ENCODE measurements at regions not wholly inside any gene's neighbourhood (a gene's known extent, or its start where the extent isn't known, plus 50 kb on each side); places are given as distances from the start of the nearest gene placed in this dataset.

GRCh38 chr13:31631746-31632145 is 107.6 kb upstream of the RXFP2 start:
- Histone ChIP-seq H3K4me1 (ENCODE audit: control insufficient read depth, low read length) (no peaks in the 10 kb centered on the region), H3K36me3 (ENCODE audit: control insufficient read depth, low read length) (no peaks in the 10 kb centered on the region), H3F3A (ENCODE audit: control insufficient read depth, insufficient read depth) (no peaks in the 10 kb centered on the region), H3K27ac (ENCODE audit: low read depth, low read length) (no peak overlapping the region), H3K4me3 (ENCODE audit: low read length) (no peak overlapping the region), H3K9me3 (ENCODE audit: control insufficient read depth, insufficient read depth, low read length) (no peaks in the 10 kb centered on the region), H3K4me2 (ENCODE audit: low read length) (no peak overlapping the region), H3K27me3 (ENCODE audit: control insufficient read depth, low read length) (no peaks in the 10 kb centered on the region), H3K9me2 (replicated peaks; ENCODE audit: control insufficient read depth, low read length) (no peaks in the 10 kb centered on the region), H3K79me2 (ENCODE audit: control insufficient read depth, low read length) (no peaks in the 10 kb centered on the region), H4K20me1 (ENCODE audit: control insufficient read depth, insufficient read depth, low read depth, low read length) (no peaks in the 10 kb centered on the region)
- TF ChIP-seq CTCF (IDR thresholded peaks at IDR 0.05; ENCODE audit: low read depth, low read length, poor library complexity, severe bottlenecking), result no peak
- no peak for TF ChIP-seq EZH2phosphoT487 (IDR thresholded peaks at IDR 0.05; ENCODE audit: borderline replicate concordance, low read length)

GRCh38 chr13:31638577-31638976 is 100.7 kb upstream of the RXFP2 start:
- Histone ChIP-seq H3K79me2 (ENCODE audit: control insufficient read depth, low read length) (no peaks in the 10 kb centered on the region), H3K4me1 (ENCODE audit: control insufficient read depth, low read length) (no peaks in the 10 kb centered on the region), H3F3A (ENCODE audit: control insufficient read depth, insufficient read depth) (no peaks in the 10 kb centered on the region), H3K27me3 (ENCODE audit: control insufficient read depth, low read length) (no peaks in the 10 kb centered on the region), H3K4me2 (ENCODE audit: low read length) (no peak overlapping the region), H3K9me3 (ENCODE audit: control insufficient read depth, insufficient read depth, low read length) (no peaks in the 10 kb centered on the region; the same call in 1 of the 2 replicates), H4K20me1 (ENCODE audit: control insufficient read depth, insufficient read depth, low read depth, low read length) (no peaks in the 10 kb centered on the region), H3K27ac (ENCODE audit: low read depth, low read length) (no peak overlapping the region), H3K36me3 (ENCODE audit: control insufficient read depth, low read length) (no peaks in the 10 kb centered on the region), H3K4me3 (ENCODE audit: low read length) (no peak overlapping the region), H3K9me2 (replicated peaks; ENCODE audit: control insufficient read depth, low read length) (no peaks in the 10 kb centered on the region)
- TF ChIP-seq EZH2phosphoT487 (IDR thresholded peaks at IDR 0.05; ENCODE audit: borderline replicate concordance, low read length), result no peak
- TF ChIP-seq CTCF (IDR thresholded peaks at IDR 0.05; ENCODE audit: low read depth, low read length, poor library complexity, severe bottlenecking), result no peak

- Histone ChIP-seq H4K20me1 (ENCODE audit: control insufficient read depth, insufficient read depth, low read depth, low read length) (no peaks in the 10 kb centered on the region), H3K9me2 (replicated peaks; ENCODE audit: control insufficient read depth, low read length) (no peaks in the 10 kb centered on the region), H3K4me1 (ENCODE audit: control insufficient read depth, low read length) (no peaks in the 10 kb centered on the region), H3K27me3 (ENCODE audit: control insufficient read depth, low read length) (no peaks in the 10 kb centered on the region), H3K36me3 (ENCODE audit: control insufficient read depth, low read length) (no peaks in the 10 kb centered on the region), H3K79me2 (ENCODE audit: control insufficient read depth, low read length) (no peaks in the 10 kb centered on the region), H3K9me3 (ENCODE audit: control insufficient read depth, insufficient read depth, low read length) (no peaks in the 10 kb centered on the region; the same call in 1 of the 2 replicates), H3K4me2 (ENCODE audit: low read length) (no peak overlapping the region), H3K27ac (ENCODE audit: low read depth, low read length) (no peak overlapping the region), H3F3A (ENCODE audit: control insufficient read depth, insufficient read depth) (no peaks in the 10 kb centered on the region), H3K4me3 (ENCODE audit: low read length) (no peak overlapping the region)
- TF ChIP-seq EZH2phosphoT487 (IDR thresholded peaks at IDR 0.05; ENCODE audit: borderline replicate concordance, low read length) (no peak), CTCF (IDR thresholded peaks at IDR 0.05; ENCODE audit: low read depth, low read length, poor library complexity, severe bottlenecking) (no peak)
Measured at GRCh38 chr13:31639443-31640163, 99.7 kb upstream of the RXFP2 start.
